Embryonic facial prominence (tissue), 1 donor: ENCODE measurements at regions not wholly inside any gene's neighbourhood (a gene's known extent, or its start where the extent isn't known, plus 50 kb on each side); places are given as distances from the start of the nearest gene placed in this dataset.

Experiments
- DNase-seq: peaks from one replicate; pipeline ENCODE4 v3.0.0-alpha.2; 2016; ENCODE audit errors: extremely low spot score

- DNase-seq: no peak
Measured at GRCh38 chr4:57607566-57608180, 497.5 kb upstream of the IGFBP7 start.

- DNase-seq: no peak
Measured at GRCh38 chr4:57605376-57605775, 495.2 kb upstream of the IGFBP7 start.

- no peak for DNase-seq
Measured at GRCh38 chr4:57602141-57602540, 492.0 kb upstream of the IGFBP7 start.

- no peak for DNase-seq
Measured at GRCh38 chr4:57591073-57591472, 480.9 kb upstream of the IGFBP7 start.

- no peak for DNase-seq
Measured at GRCh38 chr4:57588557-57588956, 478.4 kb upstream of the IGFBP7 start.

GRCh38 chr4:57580710-57581599 is 470.8 kb upstream of the IGFBP7 start:
- DNase-seq: no peak

- no peak for DNase-seq
Measured at GRCh38 chr4:57575426-57575825, 465.2 kb upstream of the IGFBP7 start.

GRCh38 chr4:57554556-57555092 is 444.4 kb upstream of the IGFBP7 start:
- DNase-seq: no peak

- no peak for DNase-seq
Measured at GRCh38 chr4:57553728-57554127, 443.5 kb upstream of the IGFBP7 start.

GRCh38 chr4:57550198-57550597 is 440.0 kb upstream of the IGFBP7 start:
- DNase-seq: no peak

GRCh38 chr4:57548856-57549255 is 438.7 kb upstream of the IGFBP7 start:
- no peak for DNase-seq

- no peak for DNase-seq
Measured at GRCh38 chr4:57544811-57545654, 434.8 kb upstream of the IGFBP7 start.

GRCh38 chr4:57504797-57505530 is 394.8 kb upstream of the IGFBP7 start:
- DNase-seq: no peak

- DNase-seq: no peak
Measured at GRCh38 chr4:57504139-57504538, 394.0 kb upstream of the IGFBP7 start.

- DNase-seq: no peak
Measured at GRCh38 chr4:57501720-57502119, 391.5 kb upstream of the IGFBP7 start.

- no peak for DNase-seq
Measured at GRCh38 chr4:57499786-57500185, 389.6 kb upstream of the IGFBP7 start.

GRCh38 chr4:57498251-57498650 is 388.1 kb upstream of the IGFBP7 start:
- no peak for DNase-seq

- no peak for DNase-seq
Measured at GRCh38 chr4:57496697-57497471, 386.7 kb upstream of the IGFBP7 start.

- DNase-seq: no peak
Measured at GRCh38 chr4:57494821-57495220, 384.6 kb upstream of the IGFBP7 start.

- no peak for DNase-seq
Measured at GRCh38 chr4:57492251-57492878, 382.2 kb upstream of the IGFBP7 start.
